D721Med (cell line): ENCODE measurements at regions not wholly inside any gene's neighbourhood (a gene's known extent, or its start where the extent isn't known, plus 50 kb on each side); places are given as distances from the start of the nearest gene placed in this dataset.

Experiments
- DNase-seq: peaks from one replicate; pipeline ENCODE4 v3.0.0; 2011; ENCODE audit warnings: low spot score; ENCODE audit not compliant: insufficient read length
- FAIRE-seq: peaks from 2 replicates; lab custom pipeline; 2011; peaks lifted over from hg19 to GRCh38; lab: Jason Lieb, UNC
- TF ChIP-seq, protein P1 (sequence below): IDR thresholded peaks from 2 replicates; pipeline ENCODE4 v1.5.1; 2012; ENCODE audit warnings: mild to moderate bottlenecking, control low read depth; ENCODE audit not compliant: insufficient read depth; ENCODE audit errors: missing control alignments

DNA sequence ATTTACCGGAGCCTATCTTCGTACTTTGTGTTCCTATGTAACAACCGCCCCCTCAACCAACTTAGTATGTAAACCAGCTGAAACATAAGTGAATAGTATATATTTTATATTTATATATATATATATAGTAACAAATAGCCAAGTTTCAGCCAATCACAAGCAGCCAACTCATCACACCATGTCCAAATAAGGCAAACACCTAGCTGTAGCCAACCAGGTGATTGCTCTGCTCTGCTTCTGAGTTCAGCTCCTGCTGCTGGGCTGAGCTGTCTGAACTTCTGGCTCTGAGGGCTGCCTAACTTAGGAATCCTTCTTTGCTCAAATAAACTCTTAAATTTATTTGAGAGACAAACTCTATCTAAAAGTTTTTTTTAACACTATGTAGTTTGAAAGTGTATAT, 101.6 kb upstream of the SOX4 start:
- no peak for DNase-seq
- TF ChIP-seq, protein P1, sequence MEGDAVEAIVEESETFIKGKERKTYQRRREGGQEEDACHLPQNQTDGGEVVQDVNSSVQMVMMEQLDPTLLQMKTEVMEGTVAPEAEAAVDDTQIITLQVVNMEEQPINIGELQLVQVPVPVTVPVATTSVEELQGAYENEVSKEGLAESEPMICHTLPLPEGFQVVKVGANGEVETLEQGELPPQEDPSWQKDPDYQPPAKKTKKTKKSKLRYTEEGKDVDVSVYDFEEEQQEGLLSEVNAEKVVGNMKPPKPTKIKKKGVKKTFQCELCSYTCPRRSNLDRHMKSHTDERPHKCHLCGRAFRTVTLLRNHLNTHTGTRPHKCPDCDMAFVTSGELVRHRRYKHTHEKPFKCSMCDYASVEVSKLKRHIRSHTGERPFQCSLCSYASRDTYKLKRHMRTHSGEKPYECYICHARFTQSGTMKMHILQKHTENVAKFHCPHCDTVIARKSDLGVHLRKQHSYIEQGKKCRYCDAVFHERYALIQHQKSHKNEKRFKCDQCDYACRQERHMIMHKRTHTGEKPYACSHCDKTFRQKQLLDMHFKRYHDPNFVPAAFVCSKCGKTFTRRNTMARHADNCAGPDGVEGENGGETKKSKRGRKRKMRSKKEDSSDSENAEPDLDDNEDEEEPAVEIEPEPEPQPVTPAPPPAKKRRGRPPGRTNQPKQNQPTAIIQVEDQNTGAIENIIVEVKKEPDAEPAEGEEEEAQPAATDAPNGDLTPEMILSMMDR, result no peak
- FAIRE-seq, result no peak

DNA sequence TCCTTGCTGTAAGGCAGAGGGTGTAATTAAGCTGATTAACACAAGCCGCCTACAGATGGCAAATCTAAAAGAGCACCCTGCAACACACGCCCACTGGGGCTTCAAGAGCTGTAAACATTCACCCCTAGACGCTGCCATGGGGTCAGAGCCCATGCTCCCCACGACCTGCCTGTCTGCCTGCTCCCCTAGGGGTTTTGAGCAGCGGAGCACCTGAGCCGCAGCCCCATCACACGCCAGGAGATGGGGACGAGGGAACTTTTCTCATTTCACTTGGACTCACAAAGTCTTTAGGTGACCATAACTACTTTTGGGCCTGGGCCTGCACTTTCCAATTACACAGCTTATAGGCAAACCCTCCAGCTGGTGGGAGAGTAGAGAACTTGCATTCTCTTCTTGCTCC, 99.0 kb upstream of the SOX4 start:
- DNase-seq (no peak), FAIRE-seq (no peak)
- TF ChIP-seq, protein P1, result no peak

DNA sequence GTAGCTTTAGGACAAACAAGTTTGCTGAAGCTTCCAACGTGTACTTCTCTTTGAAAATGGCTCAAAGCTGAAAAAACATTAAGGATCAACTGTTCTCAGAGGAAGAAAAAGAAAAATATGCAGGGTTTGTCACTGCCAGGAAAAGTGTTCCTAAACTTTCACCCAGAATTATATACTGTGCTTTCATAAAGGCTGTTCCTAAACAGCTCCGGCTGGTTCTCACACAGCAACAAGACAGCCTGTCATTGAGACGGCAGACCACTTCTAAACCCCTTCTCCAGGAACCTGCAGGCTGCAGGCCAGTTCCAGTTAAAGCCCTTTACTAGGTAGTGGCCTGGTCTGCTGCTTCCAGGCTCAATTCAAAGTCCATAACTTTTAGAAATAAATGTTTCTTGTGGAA, 97.4 kb upstream of the SOX4 start:
- TF ChIP-seq, protein P1, result no peak
- DNase-seq, result no peak
- no peak for FAIRE-seq

DNA sequence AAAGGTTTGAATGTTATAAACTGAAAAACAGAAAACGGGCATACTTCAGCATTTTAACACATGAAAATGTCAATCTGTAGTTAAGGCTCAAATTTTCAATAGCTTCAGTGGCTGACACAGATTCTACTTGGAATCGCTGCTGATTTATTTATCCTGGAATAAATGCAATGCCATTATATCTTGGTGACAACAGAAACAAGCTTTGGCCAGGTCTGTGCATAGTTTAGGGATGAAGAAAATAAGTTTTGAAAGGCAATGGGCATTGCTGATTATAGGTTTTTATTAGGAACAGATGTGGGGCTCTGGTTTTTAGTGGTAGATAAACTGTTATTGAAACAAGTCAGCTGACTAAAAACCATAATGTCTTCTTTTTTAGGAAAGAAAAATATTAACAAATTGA, 96.8 kb upstream of the SOX4 start:
- FAIRE-seq (no peak), DNase-seq (no peak)
- TF ChIP-seq, protein P1, result no peak

DNA sequence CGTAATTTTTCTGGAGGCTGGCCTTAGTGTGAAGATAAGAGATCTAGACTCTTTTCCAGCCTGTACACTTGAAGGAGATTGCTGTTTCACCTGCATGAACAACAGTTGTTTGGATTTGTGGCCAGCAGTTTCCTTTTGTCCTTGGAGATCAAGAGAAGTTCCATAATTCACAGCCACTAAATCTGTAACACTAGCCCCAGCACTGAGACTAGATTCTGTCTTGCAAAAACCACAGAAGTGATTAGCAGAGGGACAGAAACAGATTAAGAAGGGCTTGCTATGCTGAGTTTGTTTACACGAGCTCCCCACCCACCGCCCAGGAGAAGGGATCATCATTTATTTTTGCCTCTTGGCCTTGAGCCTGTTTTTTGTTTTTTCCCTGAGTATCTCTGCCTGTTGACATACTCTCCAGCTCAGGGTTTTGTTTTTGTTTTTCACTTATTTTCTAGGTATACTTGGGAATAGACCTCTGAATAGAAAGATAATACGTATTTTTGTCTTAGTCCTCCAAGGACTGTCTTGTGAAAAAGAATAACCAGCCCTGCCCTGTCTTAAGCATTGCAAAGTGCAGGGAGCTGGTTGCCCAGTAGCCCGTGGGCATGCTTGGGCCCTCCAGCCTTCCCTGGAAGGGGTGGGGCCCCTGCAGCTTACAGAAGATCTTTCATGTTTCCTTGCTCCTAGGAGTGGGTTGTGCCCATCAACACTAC, 93.1 kb upstream of the SOX4 start:
- TF ChIP-seq, protein P1, result no peak
- DNase-seq (peak; percentile 55), FAIRE-seq (peak; percentile 89)

DNA sequence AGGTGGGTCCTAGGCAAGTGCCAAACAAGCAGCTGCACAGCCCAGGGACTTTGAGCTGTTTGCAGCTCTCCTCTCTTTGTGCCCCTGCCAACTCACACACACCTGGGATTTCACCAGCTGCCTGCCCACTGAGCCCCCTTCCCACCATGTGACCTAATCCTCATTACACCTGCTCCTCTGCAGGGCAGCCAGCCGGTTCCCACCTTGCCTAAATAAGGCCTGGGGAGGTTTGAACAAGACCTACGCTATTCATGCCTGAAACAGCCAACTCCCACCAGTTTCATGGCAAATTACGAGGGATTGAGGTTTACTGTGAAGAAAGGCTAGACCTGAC, 92.6 kb upstream of the SOX4 start:
- no peak for DNase-seq
- FAIRE-seq, result no peak

DNA sequence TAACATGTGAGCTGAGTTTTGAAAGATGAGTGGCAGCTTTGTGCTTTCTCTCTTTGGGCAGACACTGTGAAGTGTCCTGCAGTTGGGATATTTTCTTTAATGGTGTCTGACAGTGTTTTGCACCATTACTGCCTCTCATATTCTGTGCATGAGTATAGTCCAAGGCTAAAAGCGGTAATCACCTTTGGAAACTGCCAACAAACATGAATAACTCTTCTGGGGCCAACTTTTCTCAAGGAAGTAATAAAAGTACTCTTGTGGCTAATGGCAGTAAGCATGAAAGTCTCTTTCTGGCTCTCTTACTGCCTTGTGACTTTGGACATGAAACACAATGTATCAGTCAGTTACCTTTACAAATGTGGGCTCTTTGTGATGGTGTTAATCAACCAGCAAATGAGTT, 91.7 kb upstream of the SOX4 start:
- peak; percentile 25 for FAIRE-seq
- DNase-seq, result no peak
- TF ChIP-seq, protein P1, result no peak

More for the DNA sequence above, 92.6 kb upstream of the SOX4 start:
- TF ChIP-seq, protein P1, result no peak
